Adipose tissue (tissue), 3 donors: ENCODE measurements at regions not wholly inside any gene's neighbourhood (a gene's known extent, or its start where the extent isn't known, plus 50 kb on each side); places are given as distances from the start of the nearest gene placed in this dataset.
"Not testable (repeated sequence)": the region's sequence is repeated elsewhere in the genome, so short reads cannot be mapped to it uniquely, and the experiment has no call there.

Experiments
- H3K27ac ChIP-seq: one replicate; pipeline ENCODE4 v1.5.1; 2013; ENCODE audit warnings: low read depth, low read length
- WGBS, 3 donors: extraction: QIAGEN DNeasy Blood & Tissue Kit; methylation state at CpG; one replicate each; pipeline ENCODE4 v1.1.7; 2013; 5-methylcytosine and 5-hydroxymethylcytosine counted together
- donor health status: healthy with polysubstance abuse.
- donor health status: Bipolar disorder and iron deficiency.
- donor health status: healthy.

DNA sequence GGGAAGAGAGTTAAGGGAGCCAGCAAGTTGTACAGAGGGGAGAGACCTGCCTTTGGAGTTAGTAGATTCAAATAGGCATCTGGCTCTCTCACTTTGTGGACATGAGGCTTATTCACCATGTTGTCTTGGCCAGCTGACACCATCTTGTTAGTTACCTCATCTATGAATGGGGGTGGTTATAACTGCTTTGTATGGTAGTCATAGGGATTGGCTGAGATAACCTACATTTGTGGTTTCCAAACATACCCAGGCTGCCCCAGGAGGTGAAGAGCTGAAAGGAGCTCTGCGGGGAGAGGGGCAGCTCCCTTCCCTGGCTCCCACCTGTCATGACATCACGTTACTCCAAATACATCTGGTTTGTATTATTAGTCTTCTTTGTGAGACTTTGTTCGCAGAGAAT is 393.3 kb upstream of the AUTS2 start:
- WGBS, 3 donors = 75 to 79% (median 78%) methylated on average over 3 of the region's 3 CpGs
- no peak overlapping the region for H3K27ac ChIP-seq

DNA sequence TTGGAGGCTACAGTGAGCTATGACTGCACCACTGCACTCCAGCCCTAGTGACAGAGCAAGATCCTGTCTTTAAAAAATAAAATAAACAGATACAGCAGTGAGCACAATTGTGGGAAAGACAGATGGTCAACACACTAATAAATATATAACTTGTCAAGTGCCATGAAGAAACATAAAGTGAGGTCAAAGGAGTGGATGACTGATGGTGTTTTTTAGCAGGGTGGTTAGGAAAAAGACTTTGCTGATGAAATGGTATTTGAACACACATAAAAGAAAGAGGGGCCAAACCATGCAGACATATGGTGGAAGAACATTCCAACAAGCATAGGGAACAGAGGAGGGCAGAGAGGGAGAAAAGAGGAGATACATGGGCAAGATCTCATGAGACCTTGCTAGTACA is 392.7 kb upstream of the AUTS2 start:
- H3K27ac ChIP-seq = no peak overlapping the region

DNA sequence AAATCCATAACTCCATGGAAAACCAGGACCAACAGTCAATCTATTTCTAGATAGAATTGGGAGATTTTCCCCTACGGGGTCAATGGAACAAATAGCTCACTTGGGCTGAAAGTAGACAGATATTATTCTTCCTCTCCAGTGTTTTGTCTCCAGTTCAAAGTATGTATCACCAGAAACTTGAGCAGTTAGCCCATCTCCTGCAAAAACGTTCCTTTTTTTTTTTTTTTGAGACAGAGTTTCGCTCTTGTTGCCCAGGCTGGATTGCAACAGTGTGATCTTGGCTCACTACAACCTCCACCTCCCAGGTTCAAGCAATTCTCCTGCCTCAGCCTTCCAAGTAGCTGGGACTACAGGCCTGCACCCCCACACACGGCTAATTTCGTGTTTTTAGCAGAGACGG is 390.0 kb upstream of the AUTS2 start:
- 73 to 81% (median 78%) methylated on average over 6 of the region's 6 CpGs for WGBS, 3 donors
- no peak overlapping the region for H3K27ac ChIP-seq

DNA sequence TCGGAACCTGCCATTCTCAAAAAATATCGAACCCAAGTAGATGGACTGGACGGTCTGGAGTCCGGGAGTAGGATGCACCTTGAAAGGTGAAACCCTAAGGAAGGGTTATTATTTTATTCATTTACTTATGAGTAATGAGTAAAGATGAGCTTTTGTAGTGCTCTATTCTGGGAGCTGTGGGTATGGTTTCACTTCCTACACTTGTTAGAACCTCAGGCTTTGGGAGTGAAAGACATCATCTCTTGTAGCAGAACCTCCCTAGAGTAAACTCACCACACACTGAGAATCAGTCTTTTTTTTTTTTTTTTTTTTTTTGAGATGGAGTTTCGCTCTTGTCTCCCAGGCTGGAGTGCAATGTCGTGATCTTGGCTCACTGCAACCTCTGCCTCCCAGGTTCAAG is 389.4 kb upstream of the AUTS2 start:
- no peak overlapping the region for H3K27ac ChIP-seq
- WGBS, 3 donors = 87 to 91% (median 89%) methylated on average over 6 of the region's 6 CpGs

DNA sequence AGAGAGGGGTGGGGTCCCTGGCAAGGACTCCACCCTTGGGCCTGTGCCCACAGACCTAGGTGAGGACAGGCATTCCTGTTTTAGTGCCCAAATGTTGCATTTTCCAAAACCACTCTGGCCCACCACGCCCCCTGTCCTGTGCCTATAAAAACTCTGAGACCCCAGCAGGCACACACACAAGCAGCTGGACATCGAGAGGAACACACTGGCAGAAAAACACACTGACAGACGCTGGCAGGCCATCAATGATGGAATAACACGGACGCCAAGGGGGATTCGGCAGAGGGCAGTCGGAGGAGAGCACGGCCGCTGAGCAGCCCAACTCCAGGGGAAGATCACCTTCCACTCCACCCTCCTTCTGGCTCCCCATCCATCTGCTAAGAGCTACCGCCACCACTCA is 386.9 kb upstream of the AUTS2 start:
- H3K27ac ChIP-seq = no peak overlapping the region
- WGBS, 3 donors = 67 to 85% (median 82%) methylated on average over 10 of the region's 10 CpGs

DNA sequence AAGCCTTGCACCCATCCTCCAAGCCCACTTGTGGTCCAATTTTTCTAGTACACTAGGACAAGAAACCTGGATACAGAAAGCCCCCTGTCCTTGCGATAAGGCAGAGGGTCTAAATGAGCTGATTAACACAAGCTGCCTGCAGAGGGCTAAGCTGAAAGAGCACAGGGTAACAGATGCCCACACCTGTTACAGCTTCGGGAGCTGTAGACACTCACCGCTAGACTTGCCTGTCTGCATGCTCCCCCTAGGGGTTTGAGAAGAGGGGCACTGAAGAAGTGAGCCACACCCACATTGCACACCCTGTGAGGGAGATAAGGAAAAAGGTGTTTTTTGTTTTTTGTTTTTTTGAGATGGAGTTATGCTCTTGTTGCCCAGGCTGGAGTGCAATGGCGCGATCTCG is 386.5 kb upstream of the AUTS2 start:
- WGBS, 3 donors = 55 to 84% (median 76%) methylated on average over 6 of the region's 6 CpGs
- H3K27ac ChIP-seq = no peak overlapping the region

DNA sequence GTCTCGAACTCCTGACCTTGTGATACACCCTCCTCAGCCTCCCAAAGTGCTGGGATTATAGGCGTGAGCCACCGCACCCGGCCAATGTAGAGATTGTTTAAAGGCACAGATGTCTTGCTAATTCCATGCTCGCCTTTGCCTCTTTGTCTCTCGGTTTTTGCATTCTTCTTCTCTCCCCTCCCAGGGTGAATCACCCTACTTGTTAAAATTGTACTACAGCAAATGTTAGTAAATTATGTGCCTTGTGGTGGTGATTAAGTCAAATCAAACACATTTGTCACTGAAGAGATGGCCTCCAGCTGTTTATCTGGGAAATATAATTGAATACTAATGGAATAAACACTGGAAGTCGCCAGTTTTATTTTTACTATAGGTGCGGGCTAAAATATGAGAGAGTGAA is 384.4 kb upstream of the AUTS2 start:
- H3K27ac ChIP-seq = no peak overlapping the region
- 59 to 81% (median 76%) methylated on average over 8 of the region's 8 CpGs for WGBS, 3 donors

DNA sequence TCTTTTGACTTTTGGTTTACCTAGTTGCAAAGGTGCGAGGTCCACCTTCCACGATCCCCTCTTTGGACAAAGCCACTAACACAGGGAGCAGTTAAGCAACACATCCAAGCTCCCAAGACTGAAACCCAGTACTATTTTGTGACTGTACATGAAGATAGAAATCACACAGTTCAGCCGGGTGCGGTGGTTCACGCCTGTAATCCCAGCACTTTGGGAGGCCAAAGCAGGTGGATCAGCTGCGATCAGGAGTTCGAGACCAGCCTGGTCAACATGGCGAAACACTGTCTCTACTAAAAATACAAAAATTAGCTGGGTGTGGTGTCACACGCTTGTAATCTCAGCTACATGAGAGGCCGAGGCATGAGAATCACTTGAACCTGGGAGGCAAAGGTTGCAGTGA is 382.8 kb upstream of the AUTS2 start:
- not testable (repeated sequence) for H3K27ac ChIP-seq
- 87 to 94% (median 94%) methylated on average over 10 of the region's 10 CpGs for WGBS, 3 donors

DNA sequence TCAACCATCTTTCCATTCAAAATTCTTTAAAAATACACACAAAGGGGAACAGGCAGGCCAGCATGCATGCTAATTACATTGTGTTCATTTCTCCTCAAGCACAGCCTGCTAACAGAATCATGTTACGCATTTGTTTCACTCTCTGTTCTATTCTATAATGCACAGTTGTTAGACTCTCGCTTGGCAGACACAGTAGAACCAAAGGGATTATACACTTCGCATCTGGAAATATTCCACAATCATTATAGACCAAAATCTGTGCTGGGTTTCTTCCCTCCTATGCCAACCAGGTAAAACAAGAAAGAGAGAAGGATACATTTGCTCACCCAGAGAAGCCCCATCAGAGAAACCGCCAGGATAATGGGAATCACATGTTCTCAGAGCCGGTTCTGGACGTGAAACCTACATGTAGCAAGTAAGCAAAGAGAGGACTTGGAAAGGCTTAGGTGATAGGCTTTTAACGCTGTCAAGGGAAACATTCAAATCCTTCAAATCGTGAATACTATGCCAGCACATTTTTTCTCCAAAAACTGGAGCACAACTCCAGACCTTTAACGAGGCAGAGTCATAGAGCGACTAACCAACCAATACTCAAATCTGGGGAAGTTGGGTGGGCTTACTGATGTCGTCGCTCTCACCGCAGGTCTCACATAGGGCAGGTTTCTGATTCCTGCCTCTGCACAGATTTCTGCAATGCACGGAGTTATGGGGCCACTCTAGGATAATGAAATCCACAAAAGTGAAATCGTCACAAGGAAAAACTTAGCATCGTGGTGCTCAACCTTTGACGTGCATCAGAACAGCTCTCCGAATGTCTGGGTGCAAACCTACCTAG is 380.5 kb upstream of the AUTS2 start:
- no peak overlapping the region for H3K27ac ChIP-seq
- WGBS, 3 donors = 60 to 71% (median 69%) methylated on average over 18 of the region's 18 CpGs

DNA sequence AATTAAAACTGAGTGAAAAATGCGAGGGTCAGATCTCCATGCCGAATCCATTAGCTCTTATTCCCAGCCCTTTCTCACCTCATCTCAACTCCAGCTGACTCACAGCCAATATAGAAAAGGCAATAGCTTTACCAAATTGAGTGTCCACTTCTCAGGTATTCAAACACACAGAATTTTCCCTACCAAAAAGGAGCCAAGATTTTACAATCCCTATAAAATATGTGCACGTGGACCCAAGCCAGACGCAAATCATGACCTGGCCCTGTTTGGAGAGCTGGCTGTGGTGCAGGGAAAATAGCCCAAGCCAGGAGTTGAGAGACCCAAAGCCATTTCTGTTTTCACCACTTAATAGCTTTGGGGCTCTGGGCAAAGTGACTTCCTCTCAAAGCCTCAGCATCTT is 379.7 kb upstream of the AUTS2 start:
- H3K27ac ChIP-seq = no peak overlapping the region
- WGBS, 3 donors = 50 to 64% (median 63%) methylated on average over 4 of the region's 4 CpGs

DNA sequence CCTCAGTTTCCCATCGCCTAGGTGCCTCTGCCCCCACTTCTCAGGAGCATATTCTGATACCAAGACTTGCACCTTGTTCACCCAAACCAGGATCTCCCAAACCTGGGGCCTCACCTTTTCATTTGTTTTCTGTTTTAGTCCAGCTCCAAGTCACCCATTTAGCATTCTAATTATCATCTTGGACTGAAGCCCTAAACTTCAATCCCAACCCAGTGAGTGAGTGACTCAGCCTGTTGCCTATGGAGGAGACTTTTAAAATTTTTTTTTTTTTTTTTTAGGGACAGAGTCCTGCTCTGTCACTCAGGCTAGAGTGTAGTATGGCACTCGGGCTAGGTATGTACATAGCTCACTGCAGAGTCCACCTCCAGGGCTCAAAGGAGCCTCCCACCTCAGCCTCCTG is 378.9 kb upstream of the AUTS2 start:
- no peak overlapping the region for H3K27ac ChIP-seq
- 73 to 87% (median 77%) methylated on average over 2 of the region's 2 CpGs for WGBS, 3 donors

DNA sequence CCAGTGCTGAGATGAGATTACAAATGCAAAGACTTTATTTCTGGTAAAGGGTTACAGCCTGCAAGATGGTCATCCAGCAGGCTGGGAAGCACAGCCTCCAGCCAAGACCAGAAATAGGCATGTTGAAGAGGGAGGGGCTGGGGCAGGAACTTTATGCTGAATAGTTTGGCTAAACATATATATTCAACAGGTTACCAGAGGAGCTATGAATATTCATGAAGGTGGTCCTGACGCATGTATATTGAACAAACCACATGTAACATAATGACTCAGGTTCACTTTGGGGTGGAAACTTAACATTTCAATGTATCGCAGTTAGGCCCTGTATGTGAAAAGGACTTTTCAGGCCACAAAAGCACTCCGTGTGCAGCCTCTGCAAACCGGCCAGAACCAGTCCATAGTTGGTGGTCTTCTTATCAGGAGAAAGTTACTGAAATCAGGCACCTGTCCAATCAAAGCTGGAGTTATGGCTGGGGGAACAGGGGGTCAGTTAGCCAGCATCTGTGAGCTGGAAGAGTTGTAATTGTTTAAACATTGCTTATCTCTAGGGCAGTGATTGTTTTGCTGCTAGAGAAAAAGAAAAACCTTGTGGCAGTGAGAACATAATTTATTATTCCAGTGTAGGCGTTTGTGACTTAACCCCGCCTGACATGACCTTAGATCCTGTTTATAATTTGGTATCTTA is 372.9 kb upstream of the AUTS2 start:
- 66 to 84% (median 83%) methylated on average over 6 of the region's 6 CpGs for WGBS, 3 donors
- no peak overlapping the region for H3K27ac ChIP-seq

DNA sequence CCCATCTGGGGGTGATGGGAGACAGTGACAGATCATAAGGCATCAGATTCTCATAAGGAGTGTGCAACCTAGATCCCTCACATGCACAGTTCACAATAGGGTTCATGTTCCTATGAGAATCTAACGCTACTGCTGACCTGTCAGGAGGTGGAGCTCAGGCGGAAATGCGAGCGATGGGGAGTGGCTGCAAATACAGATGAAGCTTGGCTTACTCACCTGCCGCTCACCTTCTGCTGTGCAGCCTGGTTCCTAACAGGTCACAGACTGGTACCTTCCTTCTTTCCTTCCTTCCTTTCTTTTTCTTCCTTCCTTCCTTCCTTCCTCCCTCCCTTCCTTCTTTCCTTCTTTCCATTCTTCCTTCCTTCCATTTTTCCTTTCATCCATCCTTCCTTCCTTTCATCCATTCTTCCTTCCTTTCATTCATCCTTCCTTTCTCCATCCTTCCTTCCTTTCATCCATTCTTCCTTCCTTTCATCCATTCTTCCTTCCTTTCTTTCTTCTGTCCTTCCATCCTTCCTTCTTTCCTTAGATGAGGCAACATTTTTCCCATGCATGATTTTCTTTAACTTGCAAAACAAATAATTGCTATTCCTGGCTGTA is 370.0 kb upstream of the AUTS2 start:
- WGBS, 3 donors = 74 to 93% (median 85%) methylated on average over 5 of the region's 5 CpGs

DNA sequence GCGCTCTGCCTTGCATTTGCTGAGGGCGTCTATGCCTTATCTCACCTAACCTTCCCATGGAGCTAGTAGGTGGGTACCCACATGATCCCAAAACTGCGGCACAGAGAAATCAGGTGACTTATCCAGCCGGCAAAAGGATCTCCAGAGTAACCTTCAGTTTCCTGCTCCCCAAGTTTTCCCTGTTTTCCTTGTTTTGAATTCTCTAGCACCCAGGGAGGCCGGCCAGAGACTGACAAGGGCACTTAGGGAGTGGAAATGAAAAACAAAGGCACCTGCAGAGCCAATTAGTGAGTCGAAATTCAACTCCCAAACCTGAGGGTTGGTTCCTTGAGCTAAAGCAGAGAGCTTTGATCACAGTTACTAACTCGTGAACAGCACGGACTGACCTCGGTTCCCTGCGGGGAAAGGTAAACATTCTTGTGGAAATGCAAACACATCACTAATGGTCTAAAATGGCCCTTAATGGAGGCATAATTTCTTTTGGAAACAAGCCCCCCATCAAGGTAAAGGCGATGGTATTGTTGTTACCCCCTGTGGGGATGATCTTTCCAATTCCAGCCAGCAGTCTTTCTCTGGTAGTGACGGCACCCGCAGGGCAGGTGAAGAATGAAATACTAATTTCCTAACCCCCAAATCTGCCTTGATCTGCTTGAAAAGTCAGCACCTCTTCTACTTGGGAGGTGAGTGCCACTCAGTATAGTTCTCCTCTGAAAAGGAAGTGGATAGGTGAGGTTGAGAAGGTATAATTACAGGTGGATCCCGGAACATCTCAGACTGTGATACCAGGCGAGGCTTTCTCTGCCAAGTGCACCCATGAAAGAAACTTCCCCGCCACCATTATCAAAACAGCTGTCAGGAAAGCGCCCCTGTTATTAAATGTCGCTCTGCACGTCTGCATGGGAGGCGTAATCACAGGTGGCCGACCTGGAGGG is 365.6 kb upstream of the AUTS2 start:
- 18 to 54% (median 52%) methylated on average over 21 of the region's 21 CpGs for WGBS, 3 donors
- no peak overlapping the region for H3K27ac ChIP-seq

More for the DNA sequence above, 370.0 kb upstream of the AUTS2 start:
- H3K27ac ChIP-seq = no peak overlapping the region

DNA sequence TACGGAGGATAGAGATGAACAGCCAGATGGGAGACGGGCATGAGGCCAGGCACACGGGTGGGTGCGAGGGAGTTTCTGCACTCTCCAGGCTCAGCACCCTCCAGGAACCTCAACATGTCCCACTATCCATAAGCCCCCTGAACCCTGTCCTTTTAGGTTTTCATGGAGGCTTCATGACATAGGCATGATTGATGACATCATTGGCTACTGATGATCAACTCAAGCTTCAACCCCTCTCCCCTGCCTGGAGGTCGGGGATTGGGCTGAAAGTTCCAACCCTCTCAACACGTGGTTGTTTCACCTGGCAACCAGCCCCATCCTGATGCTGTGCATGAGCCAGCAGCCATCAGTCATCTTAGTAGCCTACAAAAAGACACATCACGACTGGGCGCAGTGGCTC is 360.7 kb upstream of the AUTS2 start:
- WGBS, 3 donors = 66 to 69% (median 68%) methylated on average over 8 of the region's 8 CpGs
- no peak overlapping the region for H3K27ac ChIP-seq

DNA sequence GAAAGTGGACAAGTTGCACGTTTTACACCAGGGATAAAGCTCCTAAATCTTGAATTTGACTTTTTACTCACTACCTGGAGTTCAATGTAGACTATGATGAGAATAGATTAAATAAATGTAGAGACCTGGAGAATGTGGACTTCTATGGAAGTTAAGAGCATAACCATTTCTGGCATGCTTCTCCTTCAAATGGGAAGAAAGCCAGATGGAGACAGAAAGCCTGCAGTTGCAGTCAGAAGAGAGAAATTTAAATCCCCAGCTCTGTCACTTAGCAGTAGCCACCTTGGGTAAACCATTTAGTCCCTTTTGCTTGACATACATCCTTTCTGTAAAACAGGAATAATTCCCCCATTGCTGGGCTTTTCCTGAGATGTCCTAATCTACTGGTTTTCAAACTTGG is 355.3 kb upstream of the AUTS2 start:
- WGBS, 3 donors = 58 to 83% (median 79%) methylated on average over 1 of the region's 1 CpG
- no peak overlapping the region for H3K27ac ChIP-seq

DNA sequence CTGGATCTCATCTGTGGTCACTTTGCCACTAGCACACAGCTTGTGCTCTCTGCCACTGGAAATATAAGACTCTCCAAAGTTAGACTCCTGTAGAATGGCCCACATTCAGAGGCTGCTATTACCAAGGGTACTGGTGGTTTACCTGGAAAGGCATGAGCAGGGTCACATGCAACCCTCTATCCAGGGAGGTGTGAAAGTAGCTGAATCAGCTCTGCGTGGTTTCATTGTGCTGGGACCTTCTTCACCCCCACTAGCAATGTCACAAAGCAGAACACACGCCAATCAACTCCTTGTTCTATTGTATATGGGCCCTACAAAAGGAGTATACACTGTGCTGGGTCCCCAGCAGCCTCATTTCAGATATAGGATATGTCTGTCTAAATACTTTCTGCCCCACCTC is 353.6 kb upstream of the AUTS2 start:
- 82 to 86% (median 86%) methylated on average over 2 of the region's 2 CpGs for whole genome bisulfite sequencing, 3 donors
- no peak overlapping the region for H3K27ac ChIP-seq

DNA sequence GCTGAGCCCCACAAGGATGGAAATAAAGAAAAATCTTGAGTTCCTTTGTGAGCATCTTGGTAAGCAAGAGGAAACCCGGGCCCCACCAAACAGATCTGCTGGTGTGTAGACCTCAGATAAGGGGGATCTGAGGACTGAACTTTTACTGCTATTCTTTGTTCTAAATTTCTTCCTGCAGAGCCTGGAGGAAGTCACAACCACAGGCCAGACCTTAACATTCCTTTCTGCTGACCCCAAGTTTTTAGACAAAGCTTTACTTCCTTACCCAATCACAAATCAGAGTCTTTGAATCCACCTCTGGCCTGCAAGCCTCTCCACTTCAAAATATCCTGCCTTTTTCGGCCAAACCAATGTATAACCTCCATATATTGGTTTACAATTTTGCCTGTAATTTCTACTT is 352.6 kb upstream of the AUTS2 start:
- 34 to 46% (median 36%) methylated on average over 2 of the region's 2 CpGs for WGBS, 3 donors
- no peak overlapping the region for H3K27ac ChIP-seq

DNA sequence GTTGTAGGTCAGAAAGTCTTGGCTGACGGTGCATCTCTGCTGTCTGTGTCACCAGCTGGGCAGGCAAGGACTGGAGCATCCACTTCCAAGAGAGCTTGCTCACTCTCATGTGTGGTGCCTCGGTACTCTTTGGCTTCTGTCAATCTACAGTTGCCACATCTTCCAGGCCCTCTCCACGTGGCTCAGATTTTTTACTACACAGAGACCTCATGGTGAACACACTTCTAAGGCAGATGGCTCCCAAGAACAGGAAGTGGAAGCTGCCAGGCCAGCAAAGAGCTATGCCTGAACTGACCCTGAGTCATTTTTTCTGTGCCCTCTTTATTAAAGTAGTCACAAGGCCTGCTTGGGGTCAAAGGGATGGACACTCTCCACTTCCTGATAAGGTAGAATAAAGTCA is 351.5 kb upstream of the AUTS2 start:
- 72 to 81% (median 79%) methylated on average over 3 of the region's 3 CpGs for WGBS, 3 donors
- no peak overlapping the region for H3K27ac ChIP-seq
